Astrocyte (in vitro differentiated cells and primary cell): ENCODE measurements at regions not wholly inside any gene's neighbourhood (a gene's known extent, or its start where the extent isn't known, plus 50 kb on each side); places are given as distances from the start of the nearest gene placed in this dataset.
"Not testable (repeated sequence)": the region's sequence is repeated elsewhere in the genome, so short reads cannot be mapped to it uniquely, and the experiment has no call there.

ENCODE experiments used
- CTCF ChIP-seq: IDR thresholded peaks from 2 replicates; pipeline ENCODE4 v1.5.1; 2011; ENCODE audit warnings: low read depth, mild to moderate bottlenecking, inconsistent platforms, low read length, moderate library complexity; ENCODE audit not compliant: insufficient read depth
- EZH2 ChIP-seq: IDR thresholded peaks from 2 replicates; pipeline ENCODE4 v1.6.1; 2012; ENCODE audit warnings: mild to moderate bottlenecking, low read length, inconsistent platforms; ENCODE audit not compliant: insufficient read depth

- TF ChIP-seq CTCF, EZH2: not testable (repeated sequence)
Observed at GRCh38 chr7:79511056-79511455, 57.6 kb upstream of the MAGI2 start.
